Trophoblast cell (in vitro differentiated cells and primary cell): ENCODE measurements at regions not wholly inside any gene's neighbourhood (a gene's known extent, or its start where the extent isn't known, plus 50 kb on each side); places are given as distances from the start of the nearest gene placed in this dataset.
"Not testable (repeated sequence)": the region's sequence is repeated elsewhere in the genome, so short reads cannot be mapped to it uniquely, and the experiment has no call there.

Experiments used
- DNase-seq, 2 donors: peaks; one replicate each; pipeline ENCODE4 v3.0.0-alpha.2; 2016
- H2AFZ ChIP-seq: 2 replicates; pipeline ENCODE4 v1.6.1; 2013; ENCODE audit warnings: low read length, moderate library complexity, mild to moderate bottlenecking; ENCODE audit not compliant: insufficient read depth, poor library complexity
- H2AK5ac ChIP-seq: 2 replicates; pipeline ENCODE4 v1.6.1; 2013; ENCODE audit warnings: mild to moderate bottlenecking, low read length
- H2BK120ac ChIP-seq: 2 replicates; pipeline ENCODE4 v1.6.1; 2013; ENCODE audit warnings: low read length, mild to moderate bottlenecking, moderate library complexity; ENCODE audit not compliant: insufficient read depth, poor library complexity
- H2BK12ac ChIP-seq: 2 replicates; pipeline ENCODE4 v1.6.1; 2013; ENCODE audit warnings: mild to moderate bottlenecking, low read length, moderate library complexity
- H2BK5ac ChIP-seq: 2 replicates; pipeline ENCODE4 v1.6.1; 2013; ENCODE audit warnings: low read length, low read depth, moderate library complexity, mild to moderate bottlenecking; ENCODE audit not compliant: poor library complexity
- H3K14ac ChIP-seq: 2 replicates; pipeline ENCODE4 v1.6.1; 2013; ENCODE audit warnings: mild to moderate bottlenecking, low read length
- H3K18ac ChIP-seq: 2 replicates; pipeline ENCODE4 v1.6.1; 2013; ENCODE audit warnings: mild to moderate bottlenecking, low read length
- H3K23ac ChIP-seq: 2 replicates; pipeline ENCODE4 v1.6.1; 2013; ENCODE audit warnings: low read length
- H3K27ac ChIP-seq: 2 replicates; pipeline ENCODE4 v1.5.1; 2013; ENCODE audit warnings: low read depth, mild to moderate bottlenecking, inconsistent platforms, low read length, moderate library complexity
- H3K27me3 ChIP-seq: 2 replicates; pipeline ENCODE4 v1.6.1; 2013; ENCODE audit warnings: inconsistent platforms, mild to moderate bottlenecking, low read length, moderate library complexity; ENCODE audit not compliant: insufficient read depth
- H3K36me3 ChIP-seq, 2 experiments: 1 replicate in 1 of 2; 2 replicates in 1 of 2; pipeline ENCODE4 v1.6.1; 2013; ENCODE audit warnings: low read length in 2 of 2, mild to moderate bottlenecking in 2 of 2, moderate library complexity in 1 of 2; ENCODE audit not compliant: insufficient read depth in 2 of 2, control insufficient read depth in 1 of 2
- H3K4ac ChIP-seq: 2 replicates; pipeline ENCODE4 v1.6.1; 2013; ENCODE audit warnings: low read depth, mild to moderate bottlenecking, low read length, moderate library complexity
- H3K4me1 ChIP-seq, 2 experiments: 1 replicate in 1 of 2; 2 replicates in 1 of 2; pipeline ENCODE4 v1.6.1; 2013; ENCODE audit warnings: low read length in 2 of 2, mild to moderate bottlenecking in 2 of 2, moderate library complexity in 1 of 2; ENCODE audit not compliant: insufficient read depth in 2 of 2, control insufficient read depth in 1 of 2
- H3K4me2 ChIP-seq: 2 replicates; pipeline ENCODE4 v1.6.1; 2013; ENCODE audit warnings: inconsistent platforms, mild to moderate bottlenecking, low read length, moderate library complexity
- H3K4me3 ChIP-seq: 2 replicates; pipeline ENCODE4 v1.5.1; 2013; ENCODE audit warnings: mild to moderate bottlenecking, low read depth, low read length, inconsistent platforms
- H3K79me1 ChIP-seq: one replicate; pipeline ENCODE4 v1.6.1; 2013; ENCODE audit warnings: low read length
- H3K79me2 ChIP-seq: 2 replicates; pipeline ENCODE4 v1.6.1; 2013; ENCODE audit warnings: low read length, mild to moderate bottlenecking; ENCODE audit not compliant: control insufficient read depth, insufficient read depth, poor library complexity
- H3K9ac ChIP-seq: 2 replicates; pipeline ENCODE4 v1.6.1; 2013; ENCODE audit warnings: mild to moderate bottlenecking, low read length
- H3K9me3 ChIP-seq: 2 replicates; pipeline ENCODE4 v1.6.1; 2013; ENCODE audit warnings: low read depth, mild to moderate bottlenecking, control low read depth, inconsistent platforms, low read length; ENCODE audit not compliant: insufficient read depth
- H4K12ac ChIP-seq: 2 replicates; pipeline ENCODE4 v1.6.1; 2013; ENCODE audit warnings: low read depth, mild to moderate bottlenecking, low read length, moderate library complexity
- H4K8ac ChIP-seq: 2 replicates; pipeline ENCODE4 v1.6.1; 2013; ENCODE audit warnings: low read depth, mild to moderate bottlenecking, low read length, moderate library complexity
- H4K91ac ChIP-seq: one replicate; pipeline ENCODE4 v1.6.1; 2013; ENCODE audit warnings: low read depth, mild to moderate bottlenecking, low read length, moderate library complexity
- WGBS: extraction: QIAGEN DNeasy Blood & Tissue Kit; methylation state at CpG from one replicate; pipeline ENCODE4 v1.1.7; 2013; ENCODE audit warnings: missing lambda C conversion rate; ENCODE audit not compliant: insufficient read length, insufficient coverage; ENCODE audit errors: extremely low coverage; 5-methylcytosine and 5-hydroxymethylcytosine counted together

- WGBS: no CpG with 5 or more reads among the region's 1 CpG
- Histone ChIP-seq H3K27me3 (no peaks in the 10 kb centered on the region), H3K36me3 (no peaks in the 10 kb centered on the region), H3K14ac (no peak overlapping the region), H3K9ac (no peak overlapping the region), H3K18ac (no peak overlapping the region), H3K4me3 (no peak overlapping the region), H3K9me3 (no peaks in the 10 kb centered on the region), H4K8ac (no peak overlapping the region), H3K4me1 (peaks cover 9 to 10% of the 10 kb centered on the region in 2 experiments), H2BK120ac (no peak overlapping the region), H3K23ac (no peak overlapping the region), H4K91ac (no peak overlapping the region), H2BK12ac (no peak overlapping the region), H2AK5ac (no peak overlapping the region), H4K12ac (no peak overlapping the region), H3K4ac (no peak overlapping the region), H3K4me2 (no peak overlapping the region), H3K79me2 (no peaks in the 10 kb centered on the region), H2BK5ac (no peak overlapping the region), H3K79me1 (peaks cover 7% of the 10 kb centered on the region), H3K27ac (no peak overlapping the region), H2AFZ (no peak overlapping the region)
- DNase-seq: no peak
Measured at GRCh38 chr13:44054525-44054924, 174.8 kb downstream of the LACC1 start.

GRCh38 chr13:44055681-44056080, 176.0 kb downstream of the LACC1 start:
- H4K8ac ChIP-seq, DNase-seq, H2BK120ac ChIP-seq, H2BK12ac ChIP-seq, H3K79me1 ChIP-seq, H3K9ac ChIP-seq, H3K23ac ChIP-seq, H4K91ac ChIP-seq, H3K36me3 ChIP-seq, H4K12ac ChIP-seq, H3K9me3 ChIP-seq, H2AFZ ChIP-seq, H3K4me3 ChIP-seq, H3K27ac ChIP-seq, H2AK5ac ChIP-seq, H3K4me2 ChIP-seq, H3K27me3 ChIP-seq, H3K79me2 ChIP-seq, H3K14ac ChIP-seq, H3K18ac ChIP-seq, H2BK5ac ChIP-seq, H3K4ac ChIP-seq: not testable (repeated sequence)
- no CpG with 5 or more reads among the region's 6 CpGs for WGBS
- H3K4me1 ChIP-seq: peaks cover 9 to 10% of the 10 kb centered on the region in 2 experiments

- DNase-seq: no peak
- Histone ChIP-seq H2BK12ac (no peak overlapping the region), H3K23ac (no peak overlapping the region), H4K91ac (no peak overlapping the region), H3K9ac (no peak overlapping the region), H4K12ac (no peak overlapping the region), H3K79me2 (no peaks in the 10 kb centered on the region), H3K79me1 (peaks cover 4% of the 10 kb centered on the region), H3K18ac (no peak overlapping the region), H3K9me3 (no peaks in the 10 kb centered on the region), H3K14ac (no peak overlapping the region), H2AFZ (no peak overlapping the region), H3K27me3 (no peaks in the 10 kb centered on the region), H3K27ac (no peak overlapping the region), H4K8ac (no peak overlapping the region), H3K4me1 (peaks cover 3 to 4% of the 10 kb centered on the region in 2 experiments), H3K4me3 (no peak overlapping the region), H3K36me3 (no peaks in the 10 kb centered on the region), H2AK5ac (no peak overlapping the region), H2BK120ac (no peak overlapping the region), H3K4me2 (no peak overlapping the region), H3K4ac (no peak overlapping the region), H2BK5ac (no peak overlapping the region)
- no CpG with 5 or more reads among the region's 4 CpGs for WGBS
Measured at GRCh38 chr13:44058067-44058466, 178.4 kb downstream of the LACC1 start.

DNA sequence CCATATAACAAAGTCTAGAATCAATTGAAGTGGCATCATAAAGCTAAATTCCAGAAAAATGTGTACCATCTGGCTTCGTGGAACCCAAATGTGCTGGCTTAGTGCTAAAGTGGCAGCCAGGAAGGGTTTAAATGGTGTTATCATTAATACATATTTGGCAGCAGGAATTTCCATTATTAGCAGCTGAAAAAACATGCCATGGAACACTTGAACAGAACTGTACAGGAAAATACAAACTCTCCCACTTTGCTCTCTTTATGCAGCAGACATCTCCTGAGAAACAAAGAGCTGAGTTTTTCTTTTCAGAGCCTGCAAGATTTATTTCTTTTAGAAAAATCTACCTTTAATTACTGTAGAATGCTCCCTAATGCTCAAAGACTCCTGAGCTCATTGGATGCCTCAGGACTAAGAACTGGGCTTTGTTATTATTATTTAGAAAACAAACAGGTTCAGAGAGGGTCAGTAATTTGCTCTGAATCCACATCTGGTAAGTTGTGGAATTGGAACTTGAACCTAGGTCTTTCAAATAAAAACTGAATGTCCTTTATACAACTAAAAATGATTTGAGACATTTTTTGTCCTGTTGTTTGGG, 179.0 kb downstream of the LACC1 start:
- Histone ChIP-seq H3K9ac (no peak overlapping the region), H3K23ac (no peak overlapping the region), H3K4me3 (no peak overlapping the region), H3K79me1 (peaks cover under 1% of the 10 kb centered on the region), H4K8ac (no peak overlapping the region), H3K9me3 (no peaks in the 10 kb centered on the region), H2AK5ac (no peak overlapping the region), H3K18ac (no peak overlapping the region), H4K12ac (no peak overlapping the region), H2BK5ac (no peak overlapping the region), H3K14ac (no peak overlapping the region), H3K27ac (no peak overlapping the region), H2BK12ac (no peak overlapping the region), H3K4me1 (peaks cover under 1% of the 10 kb centered on the region in 2 experiments), H3K4ac (no peak overlapping the region), H2AFZ (no peak overlapping the region), H2BK120ac (no peak overlapping the region), H3K4me2 (no peak overlapping the region), H4K91ac (no peak overlapping the region), H3K27me3 (no peaks in the 10 kb centered on the region), H3K79me2 (no peaks in the 10 kb centered on the region), H3K36me3 (no peaks in the 10 kb centered on the region)
- WGBS: no CpG with 5 or more reads among the region's 1 CpG
- no peak for DNase-seq
